ENCODE measurements at regions not wholly inside any gene's neighbourhood (a gene's known extent, or its start where the extent isn't known, plus 50 kb on each side); places are given as distances from the start of the nearest gene placed in this dataset.
A peak's percentile ranks its signal among the peaks of the same experiment; 100 is the strongest.

GRCh38 chr22:22814666-22815396, 72.8 kb upstream of the IGLL5 start:
- DNase-seq (ENCODE audit: low read depth) = no peak
- no peak for TF ChIP-seq CTCF (conservative IDR thresholded peaks at IDR 0.05; ENCODE audit: low read depth, low read length)
- H3K4me3 ChIP-seq (ENCODE audit: low read depth, low read length) = no peak overlapping the region

GRCh38 chr22:22815397-22816170, 72.0 kb upstream of the IGLL5 start:
- TF ChIP-seq CTCF (conservative IDR thresholded peaks at IDR 0.05; ENCODE audit: low read depth, low read length) = no peak
- no peak overlapping the region for H3K4me3 ChIP-seq (ENCODE audit: low read depth, low read length)
- DNase-seq (ENCODE audit: low read depth) = no peak

- TF ChIP-seq CTCF (conservative IDR thresholded peaks at IDR 0.05; ENCODE audit: low read depth, low read length) = no peak
- no peak for DNase-seq (ENCODE audit: low read depth)
- H3K4me3 ChIP-seq (ENCODE audit: low read depth, low read length) = no peak overlapping the region
These were observed 71.5 kb upstream of the IGLL5 start for GRCh38 chr22:22816171-22816514.

- H3K4me3 ChIP-seq (ENCODE audit: low read depth, low read length) = no peak overlapping the region
These were observed 70.7 kb upstream of the IGLL5 start for GRCh38 chr22:22816766-22817410.

GRCh38 chr22:22817468-22818201, 70.0 kb upstream of the IGLL5 start:
- TF ChIP-seq CTCF (conservative IDR thresholded peaks at IDR 0.05; ENCODE audit: low read depth, low read length) = peak; percentile 18
- no peak for DNase-seq (ENCODE audit: low read depth)
- no peak overlapping the region for H3K4me3 ChIP-seq (ENCODE audit: low read depth, low read length)

More at GRCh38 chr22:22816766-22817410, 70.7 kb upstream of the IGLL5 start:
- DNase-seq (ENCODE audit: low read depth) = no peak
- TF ChIP-seq CTCF (conservative IDR thresholded peaks at IDR 0.05; ENCODE audit: low read depth, low read length) = no peak

- H3K4me3 ChIP-seq (ENCODE audit: low read depth, low read length) = no peak overlapping the region
- DNase-seq (ENCODE audit: low read depth) = no peak
- no peak for TF ChIP-seq CTCF (conservative IDR thresholded peaks at IDR 0.05; ENCODE audit: low read depth, low read length)
These were observed 69.4 kb upstream of the IGLL5 start for GRCh38 chr22:22818202-22818538.
